Fibroblast of villous mesenchyme (primary cell): ENCODE measurements at regions not wholly inside any gene's neighbourhood (a gene's known extent, or its start where the extent isn't known, plus 50 kb on each side); places are given as distances from the start of the nearest gene placed in this dataset.

ENCODE experiments used
- DNase-seq: peaks from one replicate; pipeline ENCODE4 v3.0.0-alpha.2; 2010; ENCODE audit warnings: low read depth
- H3K4me3 ChIP-seq: 2 replicates; pipeline ENCODE4 v1.5.1; 2011; ENCODE audit warnings: low read depth, mild to moderate bottlenecking, low read length
- TF ChIP-seq, protein P1 (sequence below): IDR thresholded peaks from 2 replicates; pipeline ENCODE4 v1.5.1; 2012; ENCODE audit warnings: low read depth, mild to moderate bottlenecking, low read length; ENCODE audit not compliant: insufficient read depth

- no peak overlapping the region for H3K4me3 ChIP-seq
- DNase-seq: no peak
- TF ChIP-seq, protein P1, sequence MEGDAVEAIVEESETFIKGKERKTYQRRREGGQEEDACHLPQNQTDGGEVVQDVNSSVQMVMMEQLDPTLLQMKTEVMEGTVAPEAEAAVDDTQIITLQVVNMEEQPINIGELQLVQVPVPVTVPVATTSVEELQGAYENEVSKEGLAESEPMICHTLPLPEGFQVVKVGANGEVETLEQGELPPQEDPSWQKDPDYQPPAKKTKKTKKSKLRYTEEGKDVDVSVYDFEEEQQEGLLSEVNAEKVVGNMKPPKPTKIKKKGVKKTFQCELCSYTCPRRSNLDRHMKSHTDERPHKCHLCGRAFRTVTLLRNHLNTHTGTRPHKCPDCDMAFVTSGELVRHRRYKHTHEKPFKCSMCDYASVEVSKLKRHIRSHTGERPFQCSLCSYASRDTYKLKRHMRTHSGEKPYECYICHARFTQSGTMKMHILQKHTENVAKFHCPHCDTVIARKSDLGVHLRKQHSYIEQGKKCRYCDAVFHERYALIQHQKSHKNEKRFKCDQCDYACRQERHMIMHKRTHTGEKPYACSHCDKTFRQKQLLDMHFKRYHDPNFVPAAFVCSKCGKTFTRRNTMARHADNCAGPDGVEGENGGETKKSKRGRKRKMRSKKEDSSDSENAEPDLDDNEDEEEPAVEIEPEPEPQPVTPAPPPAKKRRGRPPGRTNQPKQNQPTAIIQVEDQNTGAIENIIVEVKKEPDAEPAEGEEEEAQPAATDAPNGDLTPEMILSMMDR: no peak
Measured at GRCh38 chr1:5481889-5482288, 510.3 kb downstream of the NPHP4 start.

GRCh38 chr1:5480906-5481305, 511.3 kb downstream of the NPHP4 start:
- no peak for DNase-seq
- no peak overlapping the region for H3K4me3 ChIP-seq
- TF ChIP-seq, protein P1: no peak

GRCh38 chr1:5479876-5480646, 512.2 kb downstream of the NPHP4 start:
- DNase-seq: no peak
- no peak overlapping the region for H3K4me3 ChIP-seq
- TF ChIP-seq, protein P1: no peak

DNA sequence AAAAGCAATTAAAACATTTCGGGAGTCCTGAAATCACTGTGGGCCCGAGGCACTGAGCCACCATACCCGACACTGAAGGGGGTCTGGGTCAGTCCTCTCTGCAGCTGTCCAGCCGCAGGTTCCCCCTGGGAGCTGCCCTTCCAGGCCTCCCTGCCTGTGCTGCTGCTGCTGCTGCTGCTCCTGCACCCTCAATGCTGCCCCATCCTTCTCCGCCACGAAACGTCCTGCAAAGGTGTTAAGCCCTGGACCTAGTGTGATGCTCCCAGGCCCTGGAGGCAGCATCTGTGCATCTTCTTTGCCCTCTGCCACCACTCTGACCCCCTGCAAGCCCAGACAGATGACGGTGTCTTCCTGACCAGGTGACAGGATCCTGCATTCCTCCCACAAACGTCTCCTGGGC, 513.3 kb downstream of the NPHP4 start:
- TF ChIP-seq, protein P1: no peak
- DNase-seq: no peak
- no peak overlapping the region for H3K4me3 ChIP-seq

GRCh38 chr1:5478156-5478695, 514.0 kb downstream of the NPHP4 start:
- DNase-seq: no peak
- TF ChIP-seq, protein P1: no peak

DNA sequence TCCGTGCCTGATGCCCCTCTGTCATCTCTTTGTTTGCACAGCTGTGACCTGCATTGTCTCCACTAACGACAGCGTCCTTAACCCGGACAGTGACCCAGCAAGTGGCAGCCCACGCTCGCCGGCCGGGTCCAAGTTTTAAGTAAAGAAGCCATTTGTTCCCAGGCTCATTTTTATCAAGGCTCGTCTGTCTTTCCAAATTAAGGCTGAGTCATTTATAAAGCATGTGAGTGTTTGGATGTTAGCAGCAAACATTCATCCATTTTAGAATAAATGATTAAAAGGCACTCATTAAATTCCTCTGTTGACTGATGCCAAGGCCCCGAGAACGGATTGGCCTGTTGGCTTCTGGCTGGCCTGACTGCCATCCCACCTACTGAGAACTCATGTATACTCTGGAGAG, 514.5 kb downstream of the NPHP4 start:
- TF ChIP-seq, protein P1: no peak
- DNase-seq: no peak
- H3K4me3 ChIP-seq: no peak overlapping the region

More at GRCh38 chr1:5478156-5478695, 514.0 kb downstream of the NPHP4 start:
- H3K4me3 ChIP-seq: no peak overlapping the region

- H3K4me3 ChIP-seq: no peak overlapping the region
- DNase-seq: no peak
- TF ChIP-seq, protein P1: no peak
Measured at GRCh38 chr1:5475572-5475971, 516.7 kb downstream of the NPHP4 start.
